ENCODE measurements at regions not wholly inside any gene's neighbourhood (a gene's known extent, or its start where the extent isn't known, plus 50 kb on each side); places are given as distances from the start of the nearest gene placed in this dataset.

- TF ChIP-seq CTCF (IDR thresholded peaks at IDR 0.05; ENCODE audit: low read depth, low read length, poor library complexity, severe bottlenecking) (no peak), EZH2phosphoT487 (IDR thresholded peaks at IDR 0.05; ENCODE audit: borderline replicate concordance, low read length) (no peak)
Measured at GRCh38 chr2:47631306-47631705, 60.5 kb upstream of the KCNK12 start.
